ENCODE measurements at regions not wholly inside any gene's neighbourhood (a gene's known extent, or its start where the extent isn't known, plus 50 kb on each side); places are given as distances from the start of the nearest gene placed in this dataset.

DNA sequence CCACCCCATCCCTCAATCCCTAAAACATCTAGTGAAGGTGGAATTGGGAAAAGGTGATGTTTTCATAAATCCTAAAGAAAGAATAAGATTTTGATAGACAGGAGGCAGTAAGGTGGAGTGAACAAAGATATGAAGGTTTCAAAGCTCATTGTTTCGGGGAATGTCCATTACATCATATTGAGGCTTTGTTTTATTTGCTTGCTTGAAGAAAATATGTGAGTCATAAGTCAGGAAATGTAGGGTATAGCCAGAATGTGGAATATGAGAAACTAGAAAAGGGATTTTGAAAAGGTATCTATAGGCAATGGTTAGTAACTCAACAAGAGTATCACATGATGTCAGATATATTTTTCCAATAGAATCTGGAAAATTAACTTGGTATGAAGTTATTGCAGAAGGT lies 1178.5 kb upstream of the ACVR2A start:
- Mint-ChIP-seq H3K36me3 (no peaks in the 10 kb centered on the region), H3K9me3 (no peaks in the 10 kb centered on the region), H3K27ac (no peak overlapping the region), H3K4me3 (no peak overlapping the region), H3K27me3 (no peaks in the 10 kb centered on the region), H3K4me1 (no peaks in the 10 kb centered on the region)

DNA sequence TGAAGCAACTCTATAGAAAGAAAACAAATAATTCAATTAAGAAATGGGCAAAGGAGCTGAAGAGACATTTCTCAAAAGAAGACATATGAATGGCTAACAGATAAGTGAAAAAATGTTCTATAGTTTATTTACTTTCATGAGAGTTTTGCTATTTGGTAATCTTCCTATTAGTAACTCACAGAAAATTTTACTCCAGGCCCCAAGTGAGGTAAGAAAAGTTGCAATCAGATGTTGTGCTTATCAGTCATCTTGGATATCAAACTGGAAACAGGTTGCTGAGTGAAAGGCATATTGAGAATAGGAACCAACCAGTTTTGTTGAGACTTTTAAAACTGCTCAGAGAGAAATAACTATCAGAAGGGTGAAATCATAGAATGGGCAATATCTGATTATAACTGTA lies 1179.0 kb upstream of the ACVR2A start:
- Mint-ChIP-seq H3K9me3 (no peaks in the 10 kb centered on the region), H3K4me3 (no peak overlapping the region)

DNA sequence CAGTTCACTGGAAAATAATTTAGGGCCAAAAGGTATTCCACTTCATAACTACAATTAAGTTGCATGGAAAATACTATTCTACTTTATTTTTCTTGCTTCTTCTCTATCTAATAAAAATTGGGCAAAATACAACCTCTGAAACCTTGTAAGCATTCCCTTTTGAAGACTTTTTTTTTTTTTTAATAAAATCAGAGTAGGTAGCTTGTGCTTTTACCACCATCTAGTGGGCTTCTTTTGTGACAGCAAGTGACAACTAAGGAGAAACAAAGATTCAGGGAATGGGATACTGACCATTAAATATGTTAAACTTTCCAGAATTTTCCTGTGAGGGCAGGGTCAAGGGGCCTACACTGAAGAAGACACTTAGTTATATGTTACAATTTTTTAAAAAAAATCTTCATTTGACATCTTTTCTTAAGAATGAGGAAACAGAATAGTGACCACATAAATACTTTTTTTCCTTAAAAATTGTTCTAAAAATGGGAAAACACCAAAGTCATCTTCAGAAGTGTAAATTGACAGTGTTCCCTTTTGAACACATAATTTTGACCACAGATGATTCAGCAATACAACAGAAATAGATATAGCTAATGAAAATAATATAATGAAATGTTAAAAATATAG lies 1183.2 kb upstream of the ACVR2A start:
- H3K27me3 Mint-ChIP-seq = no peaks in the 10 kb centered on the region
- H3K4me3 Mint-ChIP-seq = no peak overlapping the region
- H3K9me3 Mint-ChIP-seq = no peaks in the 10 kb centered on the region
- no peak overlapping the region for H3K27ac Mint-ChIP-seq
- H3K4me1 Mint-ChIP-seq = no peaks in the 10 kb centered on the region
- no peaks in the 10 kb centered on the region for H3K36me3 Mint-ChIP-seq

More for the DNA sequence above, 1179.0 kb upstream of the ACVR2A start:
- Mint-ChIP-seq H3K36me3 (no peaks in the 10 kb centered on the region), H3K27ac (no peak overlapping the region), H3K4me1 (no peaks in the 10 kb centered on the region), H3K27me3 (no peaks in the 10 kb centered on the region)

DNA sequence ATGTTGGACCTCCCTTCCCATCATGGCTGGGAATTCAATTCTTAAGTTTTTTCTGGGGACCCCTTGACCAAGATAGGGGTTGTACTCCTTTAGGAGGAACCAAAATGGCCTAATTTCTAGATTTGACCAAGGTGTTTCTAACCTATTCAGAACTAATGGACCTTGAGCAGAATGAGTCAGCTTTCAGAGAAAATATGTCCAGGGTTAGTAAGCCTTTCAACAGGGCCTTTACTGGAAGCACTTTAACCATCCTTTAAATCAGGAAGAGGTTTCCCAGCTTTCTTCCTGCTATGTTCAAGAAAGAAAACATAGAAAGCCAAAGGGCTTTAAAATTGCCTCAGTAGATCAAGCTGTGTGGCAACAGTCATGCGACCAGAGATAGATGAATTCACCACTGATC lies 1184.9 kb upstream of the ACVR2A start:
- Mint-ChIP-seq H3K4me3 (no peak overlapping the region), H3K27ac (no peak overlapping the region), H3K27me3 (no peaks in the 10 kb centered on the region), H3K9me3 (no peaks in the 10 kb centered on the region), H3K36me3 (no peaks in the 10 kb centered on the region), H3K4me1 (no peaks in the 10 kb centered on the region)

DNA sequence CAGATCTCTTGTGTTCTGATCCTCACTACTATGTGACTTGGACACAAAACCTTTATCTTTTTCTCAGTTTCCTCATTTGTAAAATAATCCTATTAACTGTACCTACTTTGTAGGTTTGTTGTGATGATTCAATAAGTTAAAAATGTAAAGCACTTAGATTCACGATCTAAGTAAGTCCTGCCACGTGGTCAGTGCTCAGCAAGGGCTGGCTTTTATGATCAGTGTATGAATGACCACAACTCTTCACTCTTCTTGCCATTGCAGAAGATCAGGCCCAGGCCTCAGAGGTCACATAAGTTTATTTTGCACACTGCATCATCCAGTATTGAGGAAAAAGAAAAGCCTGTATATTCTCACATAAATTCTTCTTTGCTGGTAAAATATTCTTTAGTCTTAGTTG lies 1192.5 kb upstream of the ACVR2A start:
- H3K27ac Mint-ChIP-seq = no peak overlapping the region
- H3K27me3 Mint-ChIP-seq = no peaks in the 10 kb centered on the region
- no peaks in the 10 kb centered on the region for H3K36me3 Mint-ChIP-seq
- H3K4me1 Mint-ChIP-seq = no peaks in the 10 kb centered on the region
- H3K4me3 Mint-ChIP-seq = no peak overlapping the region
- no peaks in the 10 kb centered on the region for H3K9me3 Mint-ChIP-seq

DNA sequence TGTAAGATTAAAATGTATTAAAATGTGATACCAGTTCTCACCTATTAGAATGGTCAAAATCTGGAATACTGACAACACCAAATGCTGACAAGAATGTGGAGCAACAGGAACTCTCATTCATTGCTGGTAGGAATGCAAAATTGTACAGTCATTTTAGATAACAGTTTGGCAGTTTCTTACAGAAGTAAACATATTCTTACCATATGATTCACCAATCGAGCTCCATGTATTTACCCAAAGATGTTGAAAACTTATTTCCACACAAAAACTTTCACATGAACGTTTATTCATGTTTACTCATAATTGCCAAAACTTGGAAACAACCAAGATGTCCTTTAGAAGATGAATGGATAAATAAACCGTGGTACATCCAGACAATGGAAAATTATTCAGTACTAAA lies 1193.5 kb upstream of the ACVR2A start:
- Mint-ChIP-seq H3K4me3 (no peak overlapping the region), H3K4me1 (no peaks in the 10 kb centered on the region), H3K36me3 (no peaks in the 10 kb centered on the region), H3K9me3 (no peaks in the 10 kb centered on the region), H3K27ac (no peak overlapping the region), H3K27me3 (no peaks in the 10 kb centered on the region)

DNA sequence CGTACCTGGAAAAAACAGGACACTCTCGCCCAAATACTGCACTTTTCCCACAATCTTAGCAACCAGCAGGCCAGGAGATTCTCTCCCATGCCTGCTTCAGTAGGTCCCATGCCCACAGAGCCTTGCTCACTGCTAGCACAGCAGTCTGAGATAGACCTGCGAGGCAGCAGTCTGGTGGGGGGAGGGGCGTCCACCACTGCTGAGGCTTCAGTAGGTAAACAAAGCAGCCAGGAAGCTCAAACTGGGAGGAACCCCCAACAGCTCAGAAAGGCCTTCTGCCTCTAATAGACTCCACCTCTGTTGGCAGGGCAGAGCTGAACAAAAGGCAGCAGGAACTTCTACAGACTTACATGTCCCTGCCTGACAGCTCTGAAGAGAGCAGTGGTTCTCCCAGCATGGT lies 1202.8 kb upstream of the ACVR2A start:
- Mint-ChIP-seq H3K9me3 (peaks cover 13% of the 10 kb centered on the region), H3K36me3 (no peaks in the 10 kb centered on the region), H3K27me3 (no peaks in the 10 kb centered on the region), H3K4me1 (no peaks in the 10 kb centered on the region), H3K4me3 (no peak overlapping the region), H3K27ac (no peak overlapping the region)

DNA sequence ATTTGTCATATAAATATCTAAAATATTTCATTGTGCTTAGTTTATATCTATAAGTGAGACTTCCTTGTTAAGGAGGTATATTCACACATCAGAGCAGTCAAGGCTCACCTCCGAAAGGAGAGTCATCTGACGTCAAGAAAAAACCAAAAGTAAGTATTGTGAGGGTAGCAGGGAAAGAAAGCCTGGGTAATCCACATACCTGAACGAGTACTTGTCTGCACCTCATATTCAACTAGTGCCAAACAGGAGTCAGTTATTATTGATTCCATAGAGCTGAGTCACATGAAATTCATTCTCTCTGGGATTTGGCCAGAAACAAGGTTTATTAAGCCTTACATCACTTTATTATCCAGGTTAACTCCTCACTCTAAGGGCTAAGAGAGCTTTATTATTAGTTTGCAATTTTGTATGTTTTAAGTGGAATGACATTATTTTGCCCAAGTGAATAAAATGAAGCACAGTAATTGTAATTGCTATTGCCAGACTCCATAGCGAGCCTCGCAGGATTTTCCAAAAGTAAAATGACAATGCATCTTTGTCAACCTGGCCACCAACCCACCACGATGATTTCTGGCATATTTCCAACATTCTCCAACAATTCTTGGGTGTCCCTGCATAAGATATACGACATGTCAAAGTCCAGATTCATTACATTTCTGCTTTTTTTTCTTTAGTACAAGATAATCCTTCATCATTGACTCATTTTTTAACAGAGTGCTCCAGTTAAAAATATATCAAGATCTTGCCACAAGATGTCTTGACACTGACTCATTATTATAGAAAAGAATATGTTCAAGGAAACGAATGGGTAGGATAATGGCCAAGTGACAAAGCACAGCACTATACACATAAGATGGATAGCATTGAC lies 1210.4 kb upstream of the ACVR2A start:
- H3K9me3 Mint-ChIP-seq = peaks cover 6% of the 10 kb centered on the region
- H3K4me3 Mint-ChIP-seq = no peak overlapping the region
- no peaks in the 10 kb centered on the region for H3K27me3 Mint-ChIP-seq
- no peaks in the 10 kb centered on the region for H3K4me1 Mint-ChIP-seq
- no peak overlapping the region for H3K27ac Mint-ChIP-seq
- no peaks in the 10 kb centered on the region for H3K36me3 Mint-ChIP-seq

DNA sequence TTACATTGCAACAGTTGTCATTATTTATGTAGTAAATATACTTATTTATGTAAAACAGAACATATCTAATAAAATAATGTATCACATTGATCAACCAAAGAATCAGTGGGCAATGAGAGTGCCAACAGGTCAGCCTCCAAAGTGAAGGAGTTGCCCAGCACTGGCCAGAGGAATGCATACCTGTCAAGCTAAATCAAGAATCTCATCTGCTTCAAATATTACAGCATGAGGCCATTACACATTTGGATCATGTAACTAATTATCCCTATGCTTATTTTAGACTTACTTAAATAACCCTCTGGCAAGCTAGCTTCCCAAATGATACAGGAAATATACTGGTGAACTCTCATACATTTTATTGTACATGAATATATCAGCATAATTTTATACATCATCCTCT lies 1211.7 kb upstream of the ACVR2A start:
- Mint-ChIP-seq H3K4me3 (no peak overlapping the region), H3K27ac (no peak overlapping the region), H3K4me1 (no peaks in the 10 kb centered on the region), H3K27me3 (no peaks in the 10 kb centered on the region), H3K36me3 (no peaks in the 10 kb centered on the region), H3K9me3 (peaks cover 4% of the 10 kb centered on the region)

DNA sequence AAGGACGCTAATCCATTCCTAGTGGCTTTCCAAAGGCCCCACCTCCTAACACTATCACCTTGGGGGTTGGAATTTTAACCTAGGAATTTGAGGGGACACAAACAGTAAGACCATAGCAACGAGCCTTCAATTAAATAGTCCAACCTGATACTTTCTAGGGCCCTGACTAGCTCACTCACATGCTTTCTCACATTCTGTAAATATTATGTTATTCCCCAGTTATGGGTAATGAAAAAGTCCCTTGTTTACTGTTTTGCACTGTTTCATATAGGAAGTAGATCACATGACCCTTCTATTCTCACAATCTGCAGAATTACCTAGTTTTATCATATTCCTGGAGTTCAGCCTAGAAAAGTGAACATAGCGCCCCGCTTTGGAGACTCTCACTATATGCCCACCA lies 1212.1 kb upstream of the ACVR2A start:
- Mint-ChIP-seq H3K27ac (no peak overlapping the region), H3K27me3 (no peaks in the 10 kb centered on the region), H3K36me3 (no peaks in the 10 kb centered on the region), H3K4me1 (no peaks in the 10 kb centered on the region), H3K4me3 (no peak overlapping the region), H3K9me3 (no peaks in the 10 kb centered on the region)

DNA sequence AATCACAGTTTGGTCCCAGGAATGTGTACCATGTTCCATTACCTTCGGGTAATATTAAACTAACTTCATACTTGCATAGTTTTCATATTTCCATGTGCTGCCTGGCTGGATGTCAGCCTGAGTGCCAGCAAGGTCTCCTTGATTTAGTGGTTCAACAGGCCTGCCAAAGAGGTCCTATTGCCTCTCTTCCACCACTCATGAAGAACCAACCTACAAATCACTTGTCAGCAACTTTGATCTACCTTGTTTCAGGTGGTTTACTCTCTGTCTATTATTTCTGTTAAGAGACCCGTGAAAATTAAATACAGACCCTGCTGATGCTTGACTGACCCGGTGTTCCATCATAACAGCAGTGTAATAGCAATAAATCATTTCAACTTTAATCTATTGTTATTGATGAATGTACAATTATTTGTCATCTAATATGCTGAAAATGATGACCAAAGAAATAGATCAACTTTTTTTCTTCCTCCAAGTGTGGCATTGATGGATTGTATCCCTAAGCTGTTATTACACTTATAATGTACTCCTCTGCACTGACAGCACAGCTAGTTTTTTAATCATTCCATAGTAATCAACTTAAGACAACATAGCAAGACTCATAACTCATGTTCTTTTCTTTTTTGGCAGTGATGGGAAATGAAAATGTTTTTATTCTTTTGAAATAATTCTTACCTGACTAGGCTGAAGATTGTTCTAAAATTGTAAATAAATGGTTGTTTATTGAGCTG lies 1220.2 kb upstream of the ACVR2A start:
- Mint-ChIP-seq H3K9me3 (no peaks in the 10 kb centered on the region), H3K36me3 (no peaks in the 10 kb centered on the region), H3K4me1 (no peaks in the 10 kb centered on the region), H3K27me3 (no peaks in the 10 kb centered on the region), H3K4me3 (no peak overlapping the region), H3K27ac (no peak overlapping the region)

DNA sequence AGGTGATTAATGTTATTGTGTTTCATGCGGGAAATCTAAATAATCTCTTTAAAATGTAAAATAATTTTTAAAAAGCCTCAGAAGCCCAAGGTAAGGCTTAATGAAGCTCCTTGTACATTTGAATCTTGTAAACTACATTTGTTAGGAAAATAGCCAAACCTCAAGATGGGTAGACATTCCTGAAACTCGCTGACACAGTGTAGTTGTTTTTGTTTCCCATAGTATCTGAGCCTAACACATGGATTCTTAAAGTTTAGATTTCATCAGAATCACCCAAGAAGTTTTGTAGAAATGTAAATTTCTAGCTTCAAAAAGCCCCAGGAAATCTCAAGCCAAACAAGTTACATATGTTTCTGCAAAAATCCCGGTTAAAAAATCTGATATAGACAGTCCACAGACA lies 1221.1 kb upstream of the ACVR2A start:
- Mint-ChIP-seq H3K27ac (no peak overlapping the region), H3K27me3 (no peaks in the 10 kb centered on the region), H3K4me1 (no peaks in the 10 kb centered on the region), H3K36me3 (no peaks in the 10 kb centered on the region), H3K9me3 (no peaks in the 10 kb centered on the region), H3K4me3 (no peak overlapping the region)

DNA sequence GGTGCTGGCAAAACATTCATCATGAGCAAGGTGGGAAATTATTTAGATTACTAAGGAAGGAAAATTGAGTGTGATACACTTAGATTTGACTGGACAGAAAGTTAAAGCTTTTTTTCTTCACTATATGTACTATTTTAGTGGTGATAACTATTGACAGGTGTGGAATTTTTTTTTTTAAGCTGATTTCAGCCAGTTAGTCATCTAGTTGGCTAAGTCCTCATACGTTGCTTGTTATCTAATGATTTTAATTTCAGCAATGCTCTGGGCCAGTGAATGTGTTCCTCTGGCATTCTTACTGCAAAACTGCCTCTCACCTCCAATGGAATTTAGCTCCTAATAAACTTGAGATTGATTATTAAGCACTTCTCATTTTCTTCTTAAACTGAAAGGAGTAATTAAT lies 1223.2 kb upstream of the ACVR2A start:
- H3K9me3 Mint-ChIP-seq = no peaks in the 10 kb centered on the region
- H3K4me3 Mint-ChIP-seq = no peak overlapping the region

DNA sequence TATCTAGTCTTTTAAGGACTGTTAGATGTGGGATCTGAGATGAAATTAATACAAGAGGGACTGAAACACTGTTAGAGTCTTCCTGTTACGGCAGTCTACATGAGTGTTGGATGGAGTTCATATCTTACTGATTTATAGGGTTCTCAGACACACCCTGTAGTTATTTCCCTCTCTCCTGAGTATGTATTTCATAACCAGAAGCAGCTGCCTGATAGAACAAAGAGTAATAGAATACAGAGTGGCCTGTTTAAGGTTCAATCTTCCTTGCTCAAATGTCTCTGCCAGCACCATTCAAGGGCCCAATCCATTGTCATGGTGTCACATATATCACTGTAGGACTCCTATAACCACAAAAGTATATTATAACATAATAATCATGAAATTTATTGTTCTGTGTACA lies 1229.1 kb upstream of the ACVR2A start:
- H3K27me3 Mint-ChIP-seq = no peaks in the 10 kb centered on the region
- H3K4me3 Mint-ChIP-seq = no peak overlapping the region
- no peaks in the 10 kb centered on the region for H3K4me1 Mint-ChIP-seq
- H3K27ac Mint-ChIP-seq = no peak overlapping the region
- no peaks in the 10 kb centered on the region for H3K36me3 Mint-ChIP-seq
- H3K9me3 Mint-ChIP-seq = no peaks in the 10 kb centered on the region

More for the DNA sequence above, 1223.2 kb upstream of the ACVR2A start:
- Mint-ChIP-seq H3K27me3 (no peaks in the 10 kb centered on the region), H3K36me3 (no peaks in the 10 kb centered on the region), H3K4me1 (no peaks in the 10 kb centered on the region), H3K27ac (no peak overlapping the region)

DNA sequence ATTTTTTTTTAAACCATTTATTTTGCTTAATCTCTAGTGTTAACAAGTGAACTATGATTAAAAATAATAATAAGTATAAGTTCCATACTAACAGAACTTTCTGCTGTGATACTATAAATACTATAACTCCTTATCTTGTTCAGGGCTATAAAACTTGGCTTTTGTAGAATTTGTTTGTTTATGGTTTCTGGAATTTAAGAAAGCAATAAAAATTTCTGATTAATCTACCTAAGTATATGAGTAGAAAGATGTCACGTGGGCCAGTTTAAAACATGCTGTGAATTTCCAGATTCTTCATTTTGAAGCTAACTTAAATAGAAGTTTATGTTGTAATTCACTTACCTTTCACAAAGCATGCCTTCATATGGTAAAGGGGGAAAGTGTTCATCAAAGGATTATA lies 1236.3 kb upstream of the ACVR2A start:
- no peaks in the 10 kb centered on the region for H3K27me3 Mint-ChIP-seq
- no peak overlapping the region for H3K27ac Mint-ChIP-seq
- H3K4me3 Mint-ChIP-seq = no peak overlapping the region
- peaks cover 5% of the 10 kb centered on the region for H3K9me3 Mint-ChIP-seq
- no peaks in the 10 kb centered on the region for H3K36me3 Mint-ChIP-seq
- no peaks in the 10 kb centered on the region for H3K4me1 Mint-ChIP-seq

DNA sequence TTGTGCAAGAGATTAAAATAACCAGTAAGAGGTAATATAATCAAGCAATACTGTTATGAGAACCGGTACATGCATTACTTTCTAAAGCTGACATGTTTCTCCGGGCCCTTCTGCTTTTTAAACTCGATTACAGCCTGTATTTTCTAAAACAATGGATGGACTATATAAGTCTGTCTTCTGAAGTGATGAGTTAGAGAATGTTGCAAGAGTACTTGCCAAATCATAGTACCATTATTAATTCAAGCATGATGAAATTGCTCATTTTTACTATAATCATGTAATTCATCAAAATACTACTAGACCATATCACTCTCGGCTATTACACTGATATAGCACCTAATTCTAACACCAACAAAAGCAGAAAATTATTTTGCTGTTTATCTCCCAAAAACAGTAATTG lies 1240.3 kb upstream of the ACVR2A start:
- Mint-ChIP-seq H3K4me1 (no peaks in the 10 kb centered on the region), H3K27me3 (no peaks in the 10 kb centered on the region), H3K4me3 (no peak overlapping the region), H3K36me3 (no peaks in the 10 kb centered on the region), H3K9me3 (peaks cover 5% of the 10 kb centered on the region), H3K27ac (no peak overlapping the region)

All from activated naive CD4-positive, alpha-beta T cell treated with anti-CD3 and anti-CD28 coated beads, Interleukin-2, amount 50 U/mL, for 24 hours (primary cell).